AG08396 (cell line): ENCODE measurements at regions not wholly inside any gene's neighbourhood (a gene's known extent, or its start where the extent isn't known, plus 50 kb on each side); places are given as distances from the start of the nearest gene placed in this dataset.

Experiments
- DNase-seq: peaks from one replicate; pipeline ENCODE4 v3.0.0; 2012; ENCODE audit warnings: low spot score, mixed read lengths

DNA sequence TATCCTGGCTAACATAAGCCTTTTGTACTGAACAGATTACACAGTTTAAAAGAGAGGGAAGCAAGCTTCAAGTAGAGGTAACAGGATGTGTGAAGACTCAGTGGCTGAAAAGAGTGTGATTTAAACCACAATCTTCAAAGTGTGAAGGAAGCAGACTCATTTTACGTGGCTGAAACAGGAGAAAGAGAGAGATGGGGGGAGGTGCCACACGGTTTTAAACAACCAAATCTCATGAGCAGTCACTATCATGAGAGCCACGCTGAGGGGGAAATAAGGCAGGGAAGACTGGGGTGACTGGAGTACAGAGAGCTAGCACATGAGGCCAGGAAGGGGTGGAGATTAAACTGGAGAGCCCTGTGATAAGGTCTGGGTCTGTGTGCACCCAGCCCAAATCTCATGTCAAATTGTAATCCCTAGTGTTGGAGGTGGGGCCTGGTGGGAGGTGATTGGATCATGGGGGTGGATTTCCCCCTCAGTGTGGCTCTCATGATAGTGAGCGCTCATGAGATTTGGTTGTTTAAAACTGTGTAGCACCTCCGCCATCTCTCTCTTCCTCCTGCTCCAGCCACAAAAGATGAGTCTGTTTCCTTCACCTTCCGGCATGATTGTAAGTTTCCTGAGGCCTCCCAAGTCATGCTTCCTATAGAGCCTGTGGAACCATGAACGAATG, 318.6 kb upstream of the CD180 start:
- DNase-seq: no peak

- DNase-seq: no peak
Measured at GRCh38 chr5:67512758-67513157, 316.2 kb upstream of the CD180 start.

DNA sequence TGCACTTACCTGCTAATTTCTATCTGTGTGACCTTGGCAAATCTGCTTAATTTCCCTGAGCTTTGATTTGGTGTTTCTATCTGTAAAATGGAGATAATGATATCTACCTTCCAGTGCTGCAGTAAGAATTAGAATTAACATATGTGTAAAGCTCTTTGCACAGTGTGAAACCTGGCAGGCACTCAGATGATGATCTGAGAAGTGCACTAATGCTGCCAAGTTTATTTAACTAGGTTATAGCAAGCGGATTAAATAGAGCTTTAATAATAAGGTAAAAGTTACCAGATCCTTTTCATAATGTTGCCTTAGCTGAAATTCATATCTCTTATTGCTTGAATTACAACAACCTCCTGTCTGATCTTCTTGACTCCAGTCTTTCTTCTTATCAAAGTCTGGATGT, 315.3 kb upstream of the CD180 start:
- no peak for DNase-seq

- DNase-seq: no peak
Measured at GRCh38 chr5:67510204-67510603, 313.6 kb upstream of the CD180 start.

GRCh38 chr5:67509402-67510186, 313.0 kb upstream of the CD180 start:
- no peak for DNase-seq

DNA sequence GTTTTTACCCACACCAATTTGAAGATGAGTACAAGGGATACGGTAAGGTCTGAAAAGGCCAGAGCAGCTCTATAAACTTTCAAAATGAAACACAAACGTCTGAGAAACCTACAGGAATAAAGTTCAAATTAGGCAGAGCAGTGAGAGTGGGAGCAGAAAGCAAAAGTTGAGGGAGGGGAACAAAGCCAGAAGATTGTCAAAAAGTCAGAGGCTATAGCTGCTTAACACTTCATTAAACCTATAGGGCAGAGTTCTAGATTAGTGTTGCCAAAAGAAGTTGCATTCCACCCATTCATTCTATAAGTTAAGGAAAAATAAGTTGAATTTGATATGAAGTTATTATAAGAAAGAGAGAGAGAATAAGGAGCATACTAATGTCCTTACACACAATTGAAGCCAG, 309.6 kb upstream of the CD180 start:
- DNase-seq: no peak

- no peak for DNase-seq
Measured at GRCh38 chr5:67502951-67503350, 306.4 kb upstream of the CD180 start.

DNA sequence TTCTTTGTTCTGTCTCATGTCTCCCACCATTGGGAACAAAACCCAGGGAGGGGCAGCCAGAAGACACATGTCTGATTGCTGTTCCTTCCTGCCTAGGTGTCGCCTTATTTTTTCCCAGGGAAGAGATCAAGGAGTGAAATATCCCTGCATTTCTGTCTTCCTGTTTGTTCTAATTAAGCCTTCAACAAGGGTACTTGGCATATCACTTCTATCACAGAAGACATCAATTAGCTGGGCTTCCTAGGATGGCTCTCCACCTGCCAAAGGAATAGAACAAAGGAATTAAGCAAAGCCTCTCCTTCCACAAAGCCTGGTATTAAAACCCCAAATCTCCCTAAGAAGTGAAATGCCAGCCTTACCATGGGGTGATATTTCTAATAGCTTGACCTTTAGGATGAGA, 299.5 kb upstream of the CD180 start:
- DNase-seq: no peak

DNA sequence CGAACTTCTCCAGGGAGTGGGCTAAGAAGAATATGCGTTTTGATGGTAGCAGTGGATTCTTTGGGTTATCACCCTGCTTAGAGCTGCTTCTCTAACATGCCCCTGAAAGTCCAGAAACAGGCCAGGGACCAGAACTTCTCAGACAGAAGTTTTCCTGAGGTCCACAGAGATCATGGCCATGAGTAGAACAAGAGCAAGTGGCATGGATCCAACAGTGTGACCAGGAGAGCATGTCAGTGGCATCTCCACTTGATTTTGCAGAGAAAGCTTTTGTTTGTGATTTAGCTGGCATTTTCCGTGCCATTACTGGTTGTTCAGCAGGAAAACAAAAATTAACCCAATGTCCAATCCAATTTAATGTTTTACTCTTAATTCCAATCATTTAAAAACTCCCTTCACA, 298.5 kb upstream of the CD180 start:
- DNase-seq: no peak

GRCh38 chr5:67494186-67494855, 297.7 kb upstream of the CD180 start:
- no peak for DNase-seq

DNA sequence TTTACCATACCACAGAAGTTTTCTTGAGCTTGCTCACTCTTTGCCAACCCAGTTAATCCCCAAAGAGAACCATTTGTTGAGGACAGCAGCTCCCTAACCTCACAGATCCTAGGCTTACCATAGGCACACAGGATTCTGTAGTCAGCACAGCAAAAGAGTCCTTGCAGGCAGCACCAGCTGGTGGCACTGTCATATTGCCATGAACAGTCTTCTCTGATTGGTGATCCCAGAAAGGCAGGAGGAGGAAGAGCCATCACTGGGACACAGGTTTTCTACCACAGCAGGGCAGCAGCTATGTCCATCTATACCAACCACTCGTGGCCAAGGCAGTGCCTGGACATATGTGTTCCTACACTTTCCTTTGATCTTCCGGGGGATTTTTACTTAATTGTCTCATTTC, 297.1 kb upstream of the CD180 start:
- DNase-seq: peak; percentile 24

DNA sequence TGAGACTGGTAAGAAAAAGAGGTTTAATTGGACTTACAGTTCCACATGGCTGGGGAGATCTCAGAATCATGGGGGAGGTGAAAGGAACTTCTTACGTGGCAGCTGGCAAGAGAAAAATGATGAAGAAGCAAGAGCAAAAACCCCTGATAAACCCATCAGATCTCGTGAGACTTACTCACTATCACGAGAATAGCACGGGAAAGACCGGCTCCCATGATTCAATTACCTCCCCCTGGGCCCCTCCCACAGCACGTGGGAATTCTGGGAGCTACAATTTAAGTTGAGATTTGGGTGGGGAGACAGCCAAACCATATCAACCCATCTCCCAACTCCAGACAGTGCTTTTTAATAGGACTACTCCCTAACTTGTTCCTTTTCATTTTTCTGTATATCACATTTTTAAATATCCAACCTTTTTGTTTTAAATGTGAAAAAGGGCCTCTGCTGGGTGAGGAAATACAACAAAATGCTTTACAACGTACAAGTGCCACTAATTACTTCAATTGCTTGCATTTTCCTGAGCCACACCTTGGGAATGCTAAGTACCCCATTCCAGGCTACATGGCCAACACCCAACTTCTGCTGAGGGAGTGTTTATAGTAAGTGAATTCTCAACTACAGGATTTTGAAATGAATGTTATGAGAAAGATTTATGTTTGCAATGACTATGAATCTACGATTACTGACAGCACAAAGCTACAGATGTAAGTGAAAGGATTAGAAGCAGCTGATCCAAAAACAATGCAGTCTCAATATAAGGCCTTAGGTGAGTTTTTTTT, 294.1 kb upstream of the CD180 start:
- no peak for DNase-seq

GRCh38 chr5:67488885-67489284, 292.3 kb upstream of the CD180 start:
- DNase-seq: no peak

DNA sequence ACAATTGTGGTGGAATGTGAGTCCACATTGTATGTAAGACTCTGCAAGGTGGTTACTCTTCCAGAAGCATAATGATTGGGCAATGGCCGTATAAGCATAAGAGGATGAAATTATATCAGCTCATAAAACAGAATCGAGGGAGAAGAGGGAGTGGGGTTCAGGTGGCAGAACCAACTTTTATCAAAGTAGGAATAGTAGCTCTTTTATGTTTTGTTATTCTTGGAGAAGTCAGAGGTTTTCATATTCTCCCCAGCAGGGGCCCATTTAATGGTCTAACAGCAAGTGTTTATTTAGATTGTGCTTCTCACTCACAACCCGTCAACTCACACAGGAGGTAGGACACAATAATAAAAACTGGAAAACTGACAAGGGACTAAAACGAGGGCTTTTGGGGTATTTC, 291.3 kb upstream of the CD180 start:
- no peak for DNase-seq

- no peak for DNase-seq
Measured at GRCh38 chr5:67483453-67484030, 286.9 kb upstream of the CD180 start.

DNA sequence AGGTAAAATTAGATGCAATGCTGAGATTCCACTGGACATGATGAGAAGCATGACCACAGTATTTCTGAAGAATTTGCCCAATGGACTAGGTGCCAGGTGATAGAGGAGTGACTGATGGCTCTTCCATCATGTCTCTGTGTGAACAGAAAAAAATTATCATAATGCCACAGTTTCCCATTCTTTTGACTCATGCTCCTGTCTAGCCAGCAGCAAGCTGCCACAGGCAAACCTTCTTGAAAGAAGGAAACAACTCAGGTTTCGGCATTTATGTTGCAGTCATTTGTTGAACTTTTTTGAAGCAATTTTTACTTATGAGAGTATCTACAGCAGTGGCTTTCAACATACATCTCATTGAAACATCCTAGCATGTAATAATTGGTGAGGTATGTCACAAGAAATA, 284.8 kb upstream of the CD180 start:
- DNase-seq: no peak

- no peak for DNase-seq
Measured at GRCh38 chr5:67478337-67478736, 281.7 kb upstream of the CD180 start.

GRCh38 chr5:67476995-67477394, 280.4 kb upstream of the CD180 start:
- no peak for DNase-seq

GRCh38 chr5:67476531-67476930, 279.9 kb upstream of the CD180 start:
- DNase-seq: no peak

- DNase-seq: no peak
Measured at GRCh38 chr5:67475489-67475888, 278.9 kb upstream of the CD180 start.

DNA sequence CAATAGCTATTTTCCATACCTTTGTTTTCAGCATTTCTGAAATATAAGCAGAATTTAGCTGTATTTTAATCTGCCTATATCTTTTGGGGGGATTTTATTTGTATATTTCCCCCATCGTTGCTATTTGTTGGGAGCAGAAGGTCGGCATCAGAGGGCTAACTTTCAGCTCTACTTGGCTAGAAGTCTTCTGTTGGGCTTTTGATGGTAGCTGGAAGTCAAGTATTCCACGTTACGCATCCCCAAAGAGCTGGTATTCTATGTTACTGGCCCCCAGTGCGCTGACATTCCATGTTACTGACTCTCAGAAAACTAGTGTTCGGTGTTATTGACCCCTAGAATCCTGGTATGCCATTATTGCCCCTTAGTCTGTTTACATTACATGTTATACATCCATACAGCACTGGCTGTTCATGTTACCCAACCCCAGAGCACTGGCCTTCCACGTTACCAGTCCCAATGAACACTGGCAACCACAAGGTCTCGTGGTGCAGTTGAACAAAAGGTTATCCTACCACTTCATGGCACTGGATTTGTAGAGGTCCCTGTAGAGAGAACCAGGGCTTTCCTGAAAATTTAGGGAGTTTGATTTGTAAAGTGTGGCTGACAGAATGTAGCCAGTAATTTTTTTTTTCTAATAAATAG, 278.1 kb upstream of the CD180 start:
- no peak for DNase-seq

GRCh38 chr5:67467110-67467509, 270.5 kb upstream of the CD180 start:
- DNase-seq: no peak
